ENCODE measurements at regions not wholly inside any gene's neighbourhood (a gene's known extent, or its start where the extent isn't known, plus 50 kb on each side); places are given as distances from the start of the nearest gene placed in this dataset.

- peak; percentile 9 for DNase-seq (ENCODE audit: low read depth, low spot score)
Observed at GRCh38 chr3:76965122-76965725, 74.7 kb upstream of the ROBO2 start.

GRCh38 chr3:76969471-76969870, 70.4 kb upstream of the ROBO2 start:
- DNase-seq (ENCODE audit: low read depth, low spot score), result no peak

DNA sequence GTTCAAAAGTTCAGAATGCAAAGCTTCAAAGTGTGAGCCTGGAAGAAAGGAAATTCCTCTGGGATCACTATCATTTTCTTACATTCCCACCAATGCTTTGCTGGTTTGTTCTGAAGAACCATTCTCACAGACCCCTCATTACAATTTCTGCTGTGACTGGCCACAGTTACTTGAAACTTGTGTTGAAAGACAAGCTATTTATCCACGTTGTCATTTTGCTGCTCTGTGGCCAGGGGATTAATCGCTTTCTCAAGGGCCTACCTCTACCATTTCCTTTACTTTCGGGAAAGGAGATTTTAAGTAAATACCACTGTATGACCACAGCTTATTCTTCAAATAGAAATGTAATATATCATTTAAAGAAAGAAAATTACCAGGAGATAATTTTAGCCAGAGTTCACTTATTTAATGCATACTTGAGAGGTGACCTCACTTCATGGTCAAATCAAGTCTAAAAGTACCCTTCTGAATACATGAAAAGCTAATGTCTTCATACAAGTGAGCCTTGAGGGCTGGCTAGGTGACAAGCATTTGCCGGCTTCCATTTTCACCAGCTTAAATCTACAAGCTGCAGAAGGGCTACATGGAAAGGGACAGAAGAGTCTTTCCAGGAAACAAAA, 69.8 kb upstream of the ROBO2 start:
- DNase-seq (ENCODE audit: low read depth, low spot score), result no peak

- DNase-seq (ENCODE audit: low read depth, low spot score), result no peak
Observed at GRCh38 chr3:76972624-76973296, 67.1 kb upstream of the ROBO2 start.

DNA sequence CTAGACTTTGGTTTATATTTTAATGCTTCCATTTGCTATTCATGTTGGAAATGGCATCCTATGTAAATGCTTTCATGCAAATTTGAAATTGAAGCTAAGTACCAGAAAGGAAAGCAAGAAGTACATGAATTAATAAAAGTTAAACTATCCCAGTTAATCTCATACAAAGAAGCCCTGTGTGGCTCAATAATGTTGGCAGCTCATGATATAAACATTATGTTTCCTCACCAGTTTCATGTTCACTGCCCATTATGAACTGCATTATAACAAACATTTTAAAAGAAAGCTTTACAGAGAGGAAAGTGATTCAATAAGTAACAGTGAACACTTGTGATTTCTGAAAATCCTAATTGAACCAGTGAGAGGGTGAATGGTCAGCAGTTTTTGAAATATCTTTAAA, 62.9 kb upstream of the ROBO2 start:
- DNase-seq (ENCODE audit: low read depth, low spot score), result no peak

- DNase-seq (ENCODE audit: low read depth, low spot score), result no peak
Observed at GRCh38 chr3:76985645-76986044, 54.3 kb upstream of the ROBO2 start.

DNA sequence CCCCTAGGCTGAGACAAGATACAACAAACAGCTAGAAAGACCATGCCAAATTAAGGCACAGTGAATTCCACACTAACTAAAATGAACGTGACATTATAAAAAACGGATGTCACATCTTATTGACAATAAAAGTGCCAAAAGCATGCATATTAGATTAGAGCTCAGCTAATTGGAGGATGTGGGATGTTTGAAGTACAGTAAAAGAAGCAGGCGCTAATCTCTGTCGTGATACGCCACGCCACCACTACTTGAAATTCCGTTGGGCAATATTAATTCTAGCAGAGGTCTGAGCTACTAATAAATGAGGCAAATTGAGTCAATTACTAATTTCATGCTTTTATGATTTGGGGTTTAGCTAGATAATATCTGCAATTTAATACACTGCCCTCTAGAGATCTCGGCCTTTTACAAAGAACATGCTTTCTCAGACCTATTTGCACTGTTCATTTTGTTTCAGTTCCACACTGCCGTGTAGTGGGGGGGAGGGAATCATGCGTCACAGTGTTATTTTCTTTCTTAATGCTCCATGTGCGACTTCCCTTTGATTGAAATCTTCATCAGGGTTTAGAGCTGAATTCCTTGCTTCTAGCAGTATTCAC, 52.9 kb upstream of the ROBO2 start:
- no peak for DNase-seq (ENCODE audit: low read depth, low spot score)
